ENCODE measurements at regions not wholly inside any gene's neighbourhood (a gene's known extent, or its start where the extent isn't known, plus 50 kb on each side); places are given as distances from the start of the nearest gene placed in this dataset.

GRCh38 chr21:38596264-38597042, 98.2 kb upstream of the ERG start:
- no peak for TF ChIP-seq CTCF (IDR thresholded peaks at IDR 0.05; ENCODE audit: low read length)
- TF ChIP-seq EZH2 (optimal IDR thresholded peaks at IDR 0.05; ENCODE audit: low read depth, low read length), result no peak
- no peak for TF ChIP-seq EZH2phosphoT487 (IDR thresholded peaks at IDR 0.05; ENCODE audit: low read length)

Data from MM.1S (cell line).